K562 (cell line): ENCODE measurements at regions not wholly inside any gene's neighbourhood (a gene's known extent, or its start where the extent isn't known, plus 50 kb on each side); places are given as distances from the start of the nearest gene placed in this dataset.

ENCODE experiments used
- ATAC-seq: fragments of 200-7000 bp; cut with Tn5 transposase; 3 replicates; pipeline ENCODE4 v1.9.1; 2020; ENCODE audit warnings: moderate library complexity
- BruUV-seq: library from RNA; stranded (reverse); fragments of 400-500 nt; replicated peaks from 2 replicates; lab custom pipeline; 2021; lab: Mats Ljungman, UMichigan
- CTCF ChIA-PET: fragments of 300-600 bp; formaldehyde crosslinking; extraction: SDS; loops from one replicate; lab custom pipeline; 2021; ENCODE audit warnings: low intra/inter-chr PET ratio; lab: Yijun Ruan, JAX
- POLR2A ChIA-PET: fragments of 300-600, 350-650 bp; sonication (Branson Sonifier 250); formaldehyde crosslinking; extraction: SDS; loops from one replicate; lab custom pipeline; 2021; ENCODE audit warnings: antibody characterized with exemption, inconsistent platforms; lab: Yijun Ruan, JAX
- DNase-seq, 4 experiments: peaks; one replicate each; pipeline versions ENCODE4 v3.0.0 to v3.0.0-alpha.2; 2011 to 2018; ENCODE audit warnings: low spot score in 3 of 4, mixed read lengths in 3 of 4; ENCODE audit errors: extremely low read depth in 1 of 4
- FAIRE-seq: peaks from 2 replicates; lab custom pipeline; 2011; peaks lifted over from hg19 to GRCh38; lab: Jason Lieb, UNC
- H2AFZ ChIP-seq: 2 replicates; pipeline ENCODE4 v1.6.0; 2011; ENCODE audit warnings: low read depth, low read length, control low read depth, inconsistent platforms
- H3K27ac ChIP-seq: fragments of 200-600 bp; 3 replicates; pipeline ENCODE4 v1.8.0; 2011; ENCODE audit warnings: low read depth, mild to moderate bottlenecking, control low read depth, inconsistent platforms, low read length, moderate library complexity, mixed read lengths; ENCODE audit errors: extremely low read depth
- H3K27me3 ChIP-seq, 2 experiments: fragments of 300-600 bp in 1 of 2; 2 replicates in 1 of 2; 3 replicates in 1 of 2; pipeline versions ENCODE4 v1.6.0 to v1.8.0; 2011; ENCODE audit warnings: inconsistent platforms in 2 of 2, low read length in 2 of 2, mild to moderate bottlenecking in 1 of 2, mixed read lengths in 1 of 2, moderate library complexity in 1 of 2; ENCODE audit not compliant: control insufficient read depth in 2 of 2, insufficient read depth in 2 of 2
- H3K36me3 ChIP-seq: fragments of 300-600 bp; 3 replicates; pipeline ENCODE4 v1.8.0; 2011; ENCODE audit warnings: mild to moderate bottlenecking, low read length, inconsistent platforms; ENCODE audit not compliant: control insufficient read depth, insufficient read depth
- H3K4me1 ChIP-seq, 2 experiments: fragments of 200-600 bp in 1 of 2; replicated peaks in 1 of 2; 2 replicates in 1 of 2; 3 replicates in 1 of 2; pipeline versions ENCODE4 v1.5.1 to v1.8.0; 2011; ENCODE audit warnings: inconsistent platforms in 2 of 2, low read length in 2 of 2, mild to moderate bottlenecking in 1 of 2, mixed read lengths in 1 of 2, moderate library complexity in 1 of 2; ENCODE audit not compliant: control insufficient read depth in 2 of 2, insufficient read depth in 2 of 2
- H3K4me2 ChIP-seq: 2 replicates; pipeline ENCODE4 v1.6.1; 2011; ENCODE audit warnings: low read length, control low read depth, inconsistent platforms, mixed read lengths; ENCODE audit not compliant: insufficient read depth
- H3K4me3 ChIP-seq: fragments of 200-600 bp; sonication (generic), shearing (Covaris generic); 2 replicates; pipeline ENCODE4 v1.5.1; 2016; ENCODE audit warnings: control low read depth, inconsistent platforms
- H3K79me2 ChIP-seq: fragments of 200-600 bp; 3 replicates; pipeline ENCODE4 v1.8.0; 2011; ENCODE audit warnings: low read length, inconsistent platforms; ENCODE audit not compliant: control insufficient read depth, insufficient read depth
- H3K9ac ChIP-seq, 2 experiments: 2 replicates each; pipeline versions ENCODE4 v1.6.0 to v1.6.1; 2011; ENCODE audit warnings: low read depth in 2 of 2, low read length in 2 of 2, control low read depth in 1 of 2, inconsistent platforms in 1 of 2, mild to moderate bottlenecking in 1 of 2, mixed read lengths in 1 of 2; ENCODE audit not compliant: insufficient read depth in 1 of 2
- H3K9me1 ChIP-seq: one replicate; pipeline ENCODE4 v1.6.0; 2011; ENCODE audit warnings: inconsistent platforms, mild to moderate bottlenecking, low read length, moderate library complexity; ENCODE audit not compliant: control insufficient read depth, insufficient read depth
- H3K9me3 ChIP-seq: replicated peaks from 2 replicates; pipeline ENCODE4 v1.5.1; 2011; ENCODE audit warnings: low read depth, low read length, inconsistent platforms; ENCODE audit not compliant: control insufficient read depth, insufficient read depth
- H4K20me1 ChIP-seq: replicated peaks from 2 replicates; pipeline ENCODE4 v1.6.1; 2011; ENCODE audit warnings: low read length, inconsistent platforms, mixed read lengths; ENCODE audit not compliant: control insufficient read depth, insufficient read depth
- FOXK1 ChIP-seq: sonication (generic); formaldehyde crosslinking; IDR thresholded peaks from 2 replicates; pipeline ENCODE4 v1.8.0; 2022; ENCODE audit warnings: missing genetic modification reagents, mild to moderate bottlenecking, borderline replicate concordance
- ZNF507 ChIP-seq: conservative IDR thresholded peaks from 2 replicates; pipeline ENCODE4 v1.6.1; 2017; ENCODE audit warnings: missing genetic modification characterization, missing compliant biosample characterization
- ZNF699 ChIP-seq: fragments of 250-450 bp; sonication (Bioruptor Pico); IDR thresholded peaks from 2 replicates; pipeline ENCODE4 v1.8.0; 2021; ENCODE audit warnings: mild to moderate bottlenecking, moderate library complexity; ENCODE audit not compliant: insufficient replicate concordance
- WGBS: fragments of 100-300 bp; shearing (Covaris generic); methylation state at CpG from one replicate; pipeline ENCODE4 v1.1.6; 2016; ENCODE audit warnings: low coverage, mixed read lengths; ENCODE audit not compliant: insufficient coverage; ENCODE audit errors: missing lambda C conversion rate; 5-methylcytosine and 5-hydroxymethylcytosine counted together
- in situ Hi-C: fragments of 300-500 bp; cut with MboI; formaldehyde crosslinking; loops from 4 replicates; pipeline ENCODE4 v1.15.0; 2018; ENCODE audit warnings: inconsistent platforms, mixed read lengths
- intact Hi-C: fragments of 100-400 bp; cut with micrococcal nuclease; formaldehyde crosslinking; loops from 2 replicates; pipeline ENCODE4 v1.14.2; 2022
- TF ChIP-seq, protein P1 (sequence below): fragments of 250-450 bp; sonication (Bioruptor Pico); IDR thresholded peaks from 2 replicates; pipeline ENCODE4 v1.5.0; 2020; ENCODE audit warnings: mild to moderate bottlenecking
- TF ChIP-seq, protein P2 (sequence below): fragments of 450-650 bp; IDR thresholded peaks from 2 replicates; pipeline ENCODE4 v1.6.1; 2018; ENCODE audit warnings: mild to moderate bottlenecking, low read depth; ENCODE audit not compliant: partially characterized antibody
- TF ChIP-seq, protein P3 (sequence below), 2 experiments: fragments of 200-800 bp in 1 of 2; sonication (Bioruptor generic) in 1 of 2; sonication (generic) in 1 of 2; formaldehyde crosslinking in 1 of 2; IDR thresholded peaks in 1 of 2; conservative IDR thresholded peaks in 1 of 2; 2 replicates each; pipeline versions ENCODE4 v1.5.0 to v1.6.1; 2016 to 2020; ENCODE audit warnings: missing compliant biosample characterization in 1 of 2, missing genetic modification characterization in 1 of 2, missing genetic modification reagents in 1 of 2

DNA sequence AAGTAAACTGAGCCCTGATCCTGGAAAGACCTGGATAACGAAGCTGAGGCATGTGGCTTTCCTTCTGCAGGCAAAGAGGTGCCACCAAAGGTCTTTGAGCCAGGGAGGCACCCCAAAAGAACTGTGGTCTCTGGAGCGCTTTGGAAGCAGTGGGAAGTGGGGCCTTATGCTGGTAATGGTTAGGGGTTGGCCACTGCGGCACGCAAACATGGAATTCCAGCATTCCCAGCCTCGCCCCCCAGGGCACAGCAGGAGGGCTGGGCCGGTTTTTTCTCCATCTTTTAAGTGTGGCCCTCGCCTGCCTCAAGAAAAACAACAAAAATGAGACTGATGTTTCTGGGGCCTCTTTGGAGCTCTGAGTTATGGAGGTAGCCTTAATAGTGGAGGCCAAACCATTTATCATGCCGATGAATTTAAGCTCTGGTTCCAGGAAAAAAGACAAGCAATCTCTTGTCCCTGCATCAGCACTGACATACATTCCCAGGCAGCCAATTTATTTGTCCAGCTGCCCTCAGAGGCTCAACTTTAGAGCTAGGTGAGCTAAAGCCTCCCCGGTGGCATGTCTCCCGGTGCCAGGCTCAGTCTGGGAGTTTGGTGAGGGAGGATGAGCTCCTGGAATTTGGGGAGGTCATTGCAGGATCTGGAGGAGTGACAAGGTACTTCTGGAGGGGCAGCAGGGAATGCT is 109.0 kb downstream of the TLE3 start:
- Histone ChIP-seq H3K4me1 (no peaks in the 10 kb centered on the region), H3K36me3 (no peaks in the 10 kb centered on the region), H3K27me3 (peaks cover 3 to 39% of the 10 kb centered on the region in 2 experiments; a peak in 4 of 5 replicates), H4K20me1 (no peaks in the 10 kb centered on the region), H3K79me2 (no peaks in the 10 kb centered on the region), H2AFZ (no peak overlapping the region), H3K9ac (no peak overlapping the region), H3K9me3 (no peaks in the 10 kb centered on the region), H3K27ac (no peak overlapping the region), H3K9me1 (no peaks in the 10 kb centered on the region), H3K4me3 (no peak overlapping the region), H3K4me2 (no peak overlapping the region)
- 2% methylated on average over 10 of the region's 10 CpGs for WGBS
- intact Hi-C loops = no loop called here
- ChIA-PET CTCF (no interaction called here), POLR2A (no interaction called here)
- ATAC-seq (no peak), FAIRE-seq (no peak), DNase-seq (no peak)
- no TSS peak for BruUV-seq
- in situ Hi-C loops = loop anchor here (10.0 kb wide), 1 partner anchor 1466 kb away; no protein-coding TSS in a partner anchor
- no peak for TF ChIP-seq ZNF699 (CRISPR knock-in tag)
- no peak for TF ChIP-seq FOXK1
- TF ChIP-seq, protein P1, sequence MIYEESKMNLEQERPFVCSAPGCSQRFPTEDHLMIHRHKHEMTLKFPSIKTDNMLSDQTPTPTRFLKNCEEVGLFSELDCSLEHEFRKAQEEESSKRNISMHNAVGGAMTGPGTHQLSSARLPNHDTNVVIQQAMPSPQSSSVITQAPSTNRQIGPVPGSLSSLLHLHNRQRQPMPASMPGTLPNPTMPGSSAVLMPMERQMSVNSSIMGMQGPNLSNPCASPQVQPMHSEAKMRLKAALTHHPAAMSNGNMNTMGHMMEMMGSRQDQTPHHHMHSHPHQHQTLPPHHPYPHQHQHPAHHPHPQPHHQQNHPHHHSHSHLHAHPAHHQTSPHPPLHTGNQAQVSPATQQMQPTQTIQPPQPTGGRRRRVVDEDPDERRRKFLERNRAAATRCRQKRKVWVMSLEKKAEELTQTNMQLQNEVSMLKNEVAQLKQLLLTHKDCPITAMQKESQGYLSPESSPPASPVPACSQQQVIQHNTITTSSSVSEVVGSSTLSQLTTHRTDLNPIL (CRISPR knock-in tag) = no peak
- TF ChIP-seq, protein P2, sequence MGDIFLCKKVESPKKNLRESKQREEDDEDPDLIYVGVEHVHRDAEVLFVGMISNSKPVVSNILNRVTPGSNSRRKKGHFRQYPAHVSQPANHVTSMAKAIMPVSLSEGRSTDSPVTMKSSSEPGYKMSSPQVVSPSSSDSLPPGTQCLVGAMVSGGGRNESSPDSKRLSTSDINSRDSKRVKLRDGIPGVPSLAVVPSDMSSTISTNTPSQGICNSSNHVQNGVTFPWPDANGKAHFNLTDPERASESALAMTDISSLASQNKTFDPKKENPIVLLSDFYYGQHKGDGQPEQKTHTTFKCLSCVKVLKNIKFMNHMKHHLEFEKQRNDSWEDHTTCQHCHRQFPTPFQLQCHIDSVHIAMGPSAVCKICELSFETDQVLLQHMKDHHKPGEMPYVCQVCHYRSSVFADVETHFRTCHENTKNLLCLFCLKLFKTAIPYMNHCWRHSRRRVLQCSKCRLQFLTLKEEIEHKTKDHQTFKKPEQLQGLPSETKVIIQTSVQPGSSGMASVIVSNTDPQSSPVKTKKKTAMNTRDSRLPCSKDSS = no peak
- TF ChIP-seq, protein P3, sequence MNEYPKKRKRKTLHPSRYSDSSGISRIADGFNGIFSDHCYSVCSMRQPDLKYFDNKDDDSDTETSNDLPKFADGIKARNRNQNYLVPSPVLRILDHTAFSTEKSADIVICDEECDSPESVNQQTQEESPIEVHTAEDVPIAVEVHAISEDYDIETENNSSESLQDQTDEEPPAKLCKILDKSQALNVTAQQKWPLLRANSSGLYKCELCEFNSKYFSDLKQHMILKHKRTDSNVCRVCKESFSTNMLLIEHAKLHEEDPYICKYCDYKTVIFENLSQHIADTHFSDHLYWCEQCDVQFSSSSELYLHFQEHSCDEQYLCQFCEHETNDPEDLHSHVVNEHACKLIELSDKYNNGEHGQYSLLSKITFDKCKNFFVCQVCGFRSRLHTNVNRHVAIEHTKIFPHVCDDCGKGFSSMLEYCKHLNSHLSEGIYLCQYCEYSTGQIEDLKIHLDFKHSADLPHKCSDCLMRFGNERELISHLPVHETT (CRISPR knock-in tag; conservative IDR thresholded peaks at IDR 0.05 in 1 of 2, IDR thresholded peaks at IDR 0.05 in 1 of 2) = no peak
- TF ChIP-seq ZNF507 (tag) = no peak
